ENCODE measurements at regions not wholly inside any gene's neighbourhood (a gene's known extent, or its start where the extent isn't known, plus 50 kb on each side); places are given as distances from the start of the nearest gene placed in this dataset.
"Not testable (repeated sequence)": the region's sequence is repeated elsewhere in the genome, so short reads cannot be mapped to it uniquely, and the experiment has no call there.

- TF ChIP-seq, protein P1, sequence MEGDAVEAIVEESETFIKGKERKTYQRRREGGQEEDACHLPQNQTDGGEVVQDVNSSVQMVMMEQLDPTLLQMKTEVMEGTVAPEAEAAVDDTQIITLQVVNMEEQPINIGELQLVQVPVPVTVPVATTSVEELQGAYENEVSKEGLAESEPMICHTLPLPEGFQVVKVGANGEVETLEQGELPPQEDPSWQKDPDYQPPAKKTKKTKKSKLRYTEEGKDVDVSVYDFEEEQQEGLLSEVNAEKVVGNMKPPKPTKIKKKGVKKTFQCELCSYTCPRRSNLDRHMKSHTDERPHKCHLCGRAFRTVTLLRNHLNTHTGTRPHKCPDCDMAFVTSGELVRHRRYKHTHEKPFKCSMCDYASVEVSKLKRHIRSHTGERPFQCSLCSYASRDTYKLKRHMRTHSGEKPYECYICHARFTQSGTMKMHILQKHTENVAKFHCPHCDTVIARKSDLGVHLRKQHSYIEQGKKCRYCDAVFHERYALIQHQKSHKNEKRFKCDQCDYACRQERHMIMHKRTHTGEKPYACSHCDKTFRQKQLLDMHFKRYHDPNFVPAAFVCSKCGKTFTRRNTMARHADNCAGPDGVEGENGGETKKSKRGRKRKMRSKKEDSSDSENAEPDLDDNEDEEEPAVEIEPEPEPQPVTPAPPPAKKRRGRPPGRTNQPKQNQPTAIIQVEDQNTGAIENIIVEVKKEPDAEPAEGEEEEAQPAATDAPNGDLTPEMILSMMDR (IDR thresholded peaks at IDR 0.05; ENCODE audit: low read depth, low read length) = no peak
- no peaks in the 10 kb centered on the region for H3K9me3 ChIP-seq (ENCODE audit: low read depth)
- DNase-seq (ENCODE audit: low read depth in 1 of 2, low spot score in 1 of 2) = no peak
- no peaks in the 10 kb centered on the region for H3K36me3 ChIP-seq
- H3K4me3 ChIP-seq = no peak overlapping the region
- no peak overlapping the region for H3K27ac ChIP-seq
- H3K4me1 ChIP-seq (ENCODE audit: low read depth) = no peaks in the 10 kb centered on the region
- H3K27me3 ChIP-seq = no peaks in the 10 kb centered on the region
Observed at GRCh38 chr12:127169321-127170181, 1097.4 kb upstream of the TMEM132C start.

GRCh38 chr12:127170226-127171180 lies 1096.5 kb upstream of the TMEM132C start:
- Histone ChIP-seq H3K27ac (no peak overlapping the region), H3K36me3 (no peaks in the 10 kb centered on the region), H3K4me3 (no peak overlapping the region), H3K9me3 (ENCODE audit: low read depth) (no peaks in the 10 kb centered on the region), H3K27me3 (no peaks in the 10 kb centered on the region), H3K4me1 (ENCODE audit: low read depth) (no peaks in the 10 kb centered on the region)
- TF ChIP-seq, protein P1 (IDR thresholded peaks at IDR 0.05; ENCODE audit: low read depth, low read length) = no peak
- DNase-seq (ENCODE audit: low read depth in 1 of 2, low spot score in 1 of 2) = no peak

GRCh38 chr12:127172861-127173260 lies 1094.1 kb upstream of the TMEM132C start:
- TF ChIP-seq, protein P1 (IDR thresholded peaks at IDR 0.05; ENCODE audit: low read depth, low read length) = no peak
- no peak for DNase-seq (ENCODE audit: low read depth in 1 of 2, low spot score in 1 of 2)
- H3K27me3 ChIP-seq = no peaks in the 10 kb centered on the region

GRCh38 chr12:127173971-127174370 lies 1093.0 kb upstream of the TMEM132C start:
- not testable (repeated sequence) for H3K4me3 ChIP-seq; H3K4me1 ChIP-seq (ENCODE audit: low read depth); H3K27me3 ChIP-seq; H3K36me3 ChIP-seq; DNase-seq (ENCODE audit: low read depth in 1 of 2, low spot score in 1 of 2); H3K27ac ChIP-seq; H3K9me3 ChIP-seq (ENCODE audit: low read depth)

More at GRCh38 chr12:127172861-127173260, 1094.1 kb upstream of the TMEM132C start:
- Histone ChIP-seq H3K4me3 (no peak overlapping the region), H3K9me3 (ENCODE audit: low read depth) (no peaks in the 10 kb centered on the region), H3K36me3 (no peaks in the 10 kb centered on the region), H3K4me1 (ENCODE audit: low read depth) (no peaks in the 10 kb centered on the region), H3K27ac (no peak overlapping the region)

DNA sequence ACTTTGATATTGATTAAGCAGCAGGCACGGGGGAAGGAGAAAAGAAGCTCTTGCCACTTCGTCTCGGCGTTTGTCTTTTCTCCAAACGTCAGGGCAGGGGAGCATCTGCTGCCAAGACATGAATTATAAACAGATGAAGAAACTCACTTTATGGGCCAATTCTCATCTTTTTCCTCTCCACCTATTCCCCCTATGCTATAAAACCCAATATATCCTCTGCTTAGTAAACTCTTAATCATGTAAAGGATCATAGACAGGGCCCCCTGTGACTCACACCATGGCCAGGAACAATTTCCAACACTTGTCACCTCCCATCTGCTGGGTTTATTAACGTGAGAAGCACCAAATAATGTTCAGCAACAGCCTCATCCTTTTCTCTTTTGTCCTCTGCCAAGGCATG lies 1092.1 kb upstream of the TMEM132C start:
- Histone ChIP-seq H3K4me1 (ENCODE audit: low read depth) (no peaks in the 10 kb centered on the region), H3K9me3 (ENCODE audit: low read depth) (no peaks in the 10 kb centered on the region), H3K4me3 (no peak overlapping the region), H3K27me3 (no peaks in the 10 kb centered on the region), H3K36me3 (no peaks in the 10 kb centered on the region), H3K27ac (no peak overlapping the region)
- TF ChIP-seq, protein P1 (IDR thresholded peaks at IDR 0.05; ENCODE audit: low read depth, low read length) = no peak
- DNase-seq (ENCODE audit: low read depth in 1 of 2, low spot score in 1 of 2) = no peak
